ENCODE measurements at regions not wholly inside any gene's neighbourhood (a gene's known extent, or its start where the extent isn't known, plus 50 kb on each side); places are given as distances from the start of the nearest gene placed in this dataset.

DNA sequence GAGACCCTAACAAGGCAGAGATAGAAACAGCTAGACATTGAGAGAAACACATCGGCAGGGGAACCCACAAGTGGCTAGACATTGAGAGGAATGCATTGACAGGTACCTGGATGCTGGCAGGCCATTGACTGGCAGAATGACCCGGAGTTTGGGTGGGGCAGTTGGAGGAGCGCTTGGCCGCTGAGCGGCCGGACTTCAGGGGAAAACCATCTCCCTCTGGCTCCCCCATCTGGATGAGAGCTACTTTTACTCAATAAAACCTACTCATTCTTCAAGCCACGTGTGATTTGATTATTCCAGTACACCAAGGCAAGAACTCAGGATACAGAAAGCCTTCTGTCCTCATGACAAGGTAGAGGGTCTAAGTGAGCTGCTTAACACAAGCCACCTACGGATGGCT is 473.4 kb downstream of the SLITRK5 start:
- Histone ChIP-seq H3K4me3 (ENCODE audit: low read depth in 1 of 5, low read length in 5 of 5) (no peak overlapping the region), H3K27me3 (ENCODE audit: control insufficient read depth in 5 of 5, insufficient read depth in 4 of 5, low read length in 5 of 5) (no peaks in the 10 kb centered on the region), H3K36me3 (ENCODE audit: control insufficient read depth in 5 of 5, insufficient read depth in 5 of 5, low read length in 5 of 5) (no peaks in the 10 kb centered on the region), H3K27ac (ENCODE audit: low read depth, low read length) (no peak overlapping the region), H3K4me1 (ENCODE audit: control insufficient read depth in 5 of 5, insufficient read depth in 5 of 5, low read length in 5 of 5) (no peaks in the 10 kb centered on the region), H3K9ac (ENCODE audit: low read length in 5 of 5) (no peak overlapping the region), H3K9me3 (ENCODE audit: control insufficient read depth in 5 of 5, low read length in 5 of 5) (peaks cover 0 to 5% (median 0%) of the 10 kb centered on the region in 5 donors)

DNA sequence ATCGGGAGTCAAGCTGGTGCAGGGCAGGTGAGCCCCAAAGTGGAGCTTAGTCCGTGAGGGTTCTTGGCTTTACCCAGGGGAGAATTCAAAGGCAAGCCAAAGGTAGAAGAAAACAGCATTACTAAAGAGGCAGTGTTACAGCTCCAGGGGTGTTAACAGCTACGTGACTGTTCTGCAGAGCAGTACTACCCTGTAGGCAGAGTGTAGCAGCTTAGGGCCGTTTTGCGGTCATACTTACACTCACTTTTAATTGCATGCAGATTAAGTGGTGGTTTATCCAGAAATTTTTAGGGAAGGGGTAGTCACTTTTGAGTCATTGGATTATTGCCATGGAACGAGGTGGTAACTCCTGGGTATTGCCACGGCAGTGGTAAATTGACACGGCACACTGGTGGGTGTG is 482.2 kb downstream of the SLITRK5 start:
- Histone ChIP-seq H3K27me3 (ENCODE audit: control insufficient read depth in 5 of 5, insufficient read depth in 4 of 5, low read length in 5 of 5) (no peaks in the 10 kb centered on the region), H3K4me1 (ENCODE audit: control insufficient read depth in 5 of 5, insufficient read depth in 5 of 5, low read length in 5 of 5) (no peaks in the 10 kb centered on the region), H3K36me3 (ENCODE audit: control insufficient read depth in 5 of 5, insufficient read depth in 5 of 5, low read length in 5 of 5) (no peaks in the 10 kb centered on the region), H3K9ac (ENCODE audit: low read length in 5 of 5) (no peak overlapping the region), H3K4me3 (ENCODE audit: low read depth in 1 of 5, low read length in 5 of 5) (no peak overlapping the region), H3K9me3 (ENCODE audit: control insufficient read depth in 5 of 5, low read length in 5 of 5) (peaks cover 0 to 7% (median 0%) of the 10 kb centered on the region in 5 donors), H3K27ac (ENCODE audit: low read depth, low read length) (no peak overlapping the region)

DNA sequence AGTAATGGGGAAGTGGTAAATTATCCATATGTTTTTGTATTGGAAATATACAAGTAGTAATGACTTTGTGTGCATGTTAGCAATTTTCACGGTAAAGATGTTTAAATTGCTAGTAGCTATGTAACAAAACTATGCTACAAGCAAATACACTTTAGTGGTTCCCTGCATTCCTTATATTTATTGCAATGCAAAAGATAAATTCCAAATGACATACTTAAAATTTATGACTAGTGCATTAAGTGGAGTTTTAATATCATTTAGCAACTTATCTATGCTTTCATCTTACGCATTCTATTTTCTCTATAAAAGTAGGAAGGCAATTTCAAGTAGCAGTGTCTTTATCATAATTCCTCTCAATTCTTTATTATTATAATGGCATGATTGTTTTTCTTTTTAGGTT is 482.8 kb downstream of the SLITRK5 start:
- no peak overlapping the region for H3K9ac ChIP-seq (ENCODE audit: low read length in 5 of 5)
- no peaks in the 10 kb centered on the region for H3K36me3 ChIP-seq (ENCODE audit: control insufficient read depth in 5 of 5, insufficient read depth in 5 of 5, low read length in 5 of 5)
- H3K9me3 ChIP-seq (ENCODE audit: control insufficient read depth in 5 of 5, low read length in 5 of 5), result peaks cover 0 to 7% (median 0%) of the 10 kb centered on the region in 5 donors
- no peak overlapping the region for H3K27ac ChIP-seq (ENCODE audit: low read depth, low read length)
- H3K27me3 ChIP-seq (ENCODE audit: control insufficient read depth in 5 of 5, insufficient read depth in 4 of 5, low read length in 5 of 5), result no peaks in the 10 kb centered on the region
- H3K4me3 ChIP-seq (ENCODE audit: low read depth in 1 of 5, low read length in 5 of 5), result no peak overlapping the region
- no peaks in the 10 kb centered on the region for H3K4me1 ChIP-seq (ENCODE audit: control insufficient read depth in 5 of 5, insufficient read depth in 5 of 5, low read length in 5 of 5)

DNA sequence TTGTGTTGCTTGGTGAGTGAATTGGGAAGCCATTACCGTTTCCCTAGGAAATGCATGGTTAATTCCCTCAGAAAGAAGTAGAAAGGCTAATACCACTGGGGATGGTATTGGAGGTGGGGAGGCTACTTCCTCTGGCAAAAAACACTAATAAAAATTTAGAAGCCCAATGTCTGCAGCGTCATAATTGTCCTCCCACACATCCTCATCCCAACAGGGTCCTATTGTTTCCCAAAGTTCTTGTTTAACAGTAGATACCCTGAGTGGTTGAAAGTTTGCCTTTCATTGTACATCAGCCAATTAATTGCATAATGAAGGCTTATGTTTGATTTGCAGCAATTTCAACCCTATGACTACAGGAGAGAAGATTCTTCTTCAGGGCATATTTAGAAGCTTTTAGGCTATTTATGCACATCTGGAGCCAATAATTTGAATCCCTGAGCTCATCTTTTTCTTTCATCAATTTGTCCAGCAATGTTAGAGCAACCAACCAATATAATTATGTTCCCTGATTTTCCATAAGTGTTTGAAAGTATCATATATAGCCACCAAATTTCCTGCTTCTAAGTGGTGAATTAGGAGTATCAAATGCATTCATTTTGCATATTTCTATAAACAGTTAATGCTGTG is 491.0 kb downstream of the SLITRK5 start:
- Histone ChIP-seq H3K9ac (ENCODE audit: low read length in 5 of 5) (no peak overlapping the region), H3K27me3 (ENCODE audit: control insufficient read depth in 5 of 5, insufficient read depth in 4 of 5, low read length in 5 of 5) (no peaks in the 10 kb centered on the region), H3K27ac (ENCODE audit: low read depth, low read length) (no peak overlapping the region), H3K4me1 (ENCODE audit: control insufficient read depth in 5 of 5, insufficient read depth in 5 of 5, low read length in 5 of 5) (no peaks in the 10 kb centered on the region), H3K9me3 (ENCODE audit: control insufficient read depth in 5 of 5, low read length in 5 of 5) (peaks cover 0 to 3% (median 0%) of the 10 kb centered on the region in 5 donors), H3K36me3 (ENCODE audit: control insufficient read depth in 5 of 5, insufficient read depth in 5 of 5, low read length in 5 of 5) (no peaks in the 10 kb centered on the region), H3K4me3 (ENCODE audit: low read depth in 1 of 5, low read length in 5 of 5) (no peak overlapping the region)

DNA sequence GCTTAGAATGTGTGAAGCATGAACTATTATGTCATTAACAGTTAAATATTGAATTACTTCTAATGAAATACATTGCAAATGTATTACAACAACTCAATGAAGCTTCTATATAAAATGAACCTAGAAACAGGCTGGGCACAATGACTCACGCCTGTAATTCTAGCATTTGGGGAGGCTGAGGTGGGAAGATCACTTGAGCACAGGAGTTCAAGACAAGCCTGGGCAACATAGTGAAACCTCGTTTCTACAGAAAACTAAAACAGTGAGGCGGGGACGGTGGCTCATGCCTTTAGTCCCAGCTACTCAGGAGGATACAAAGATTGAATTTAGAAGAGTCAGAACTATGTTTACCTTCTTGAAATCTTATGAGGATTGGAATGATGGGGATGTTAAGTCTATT is 505.1 kb downstream of the SLITRK5 start:
- Histone ChIP-seq H3K36me3 (ENCODE audit: control insufficient read depth in 5 of 5, insufficient read depth in 5 of 5, low read length in 5 of 5) (no peaks in the 10 kb centered on the region), H3K27ac (ENCODE audit: low read depth, low read length) (no peak overlapping the region), H3K9ac (ENCODE audit: low read length in 5 of 5) (no peak overlapping the region), H3K4me1 (ENCODE audit: control insufficient read depth in 5 of 5, insufficient read depth in 5 of 5, low read length in 5 of 5) (no peaks in the 10 kb centered on the region), H3K4me3 (ENCODE audit: low read depth in 1 of 5, low read length in 5 of 5) (no peak overlapping the region), H3K27me3 (ENCODE audit: control insufficient read depth in 5 of 5, insufficient read depth in 4 of 5, low read length in 5 of 5) (no peaks in the 10 kb centered on the region), H3K9me3 (ENCODE audit: control insufficient read depth in 5 of 5, low read length in 5 of 5) (peaks cover 0 to 2% (median 0%) of the 10 kb centered on the region in 5 donors)

DNA sequence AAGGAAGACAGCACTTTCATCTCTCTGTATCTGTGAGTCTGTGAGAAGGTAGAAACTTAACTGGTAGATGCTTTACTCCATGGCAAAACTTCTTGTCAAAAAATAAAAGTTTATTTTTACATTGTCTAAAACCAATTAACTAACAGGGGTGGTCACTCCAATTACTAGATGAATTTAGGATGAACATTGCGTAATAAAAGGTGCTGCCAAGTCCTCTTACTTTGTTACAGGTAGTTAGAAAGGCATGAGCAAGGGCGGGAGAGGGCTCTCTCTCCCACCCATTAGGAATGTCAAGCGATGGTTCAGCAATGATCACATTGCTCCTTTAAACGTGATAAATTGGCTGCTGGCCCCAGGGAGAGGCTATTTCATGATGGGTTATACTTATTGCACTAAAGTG is 512.3 kb downstream of the SLITRK5 start:
- H3K9ac ChIP-seq (ENCODE audit: low read length in 5 of 5), result no peak overlapping the region

DNA sequence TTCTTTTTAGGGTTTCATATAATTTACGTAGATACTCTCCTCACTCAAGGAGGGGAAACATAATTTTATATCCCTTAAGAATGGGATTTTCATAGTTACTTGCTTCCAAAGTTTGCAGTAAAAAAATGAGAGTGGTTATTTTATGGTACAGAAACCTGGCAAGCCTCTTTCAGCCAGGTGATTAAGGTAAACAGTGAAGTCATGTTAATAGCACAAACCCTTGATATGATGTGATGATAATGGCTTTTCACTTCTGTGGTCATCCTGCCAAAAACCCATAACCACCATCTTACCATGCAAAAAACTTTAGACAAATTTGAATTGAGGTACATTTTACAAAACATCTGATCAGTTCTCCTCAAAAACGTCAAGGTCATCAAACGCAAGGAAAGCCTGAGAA is 517.8 kb downstream of the SLITRK5 start:
- H3K36me3 ChIP-seq (ENCODE audit: control insufficient read depth in 5 of 5, insufficient read depth in 5 of 5, low read length in 5 of 5), result no peaks in the 10 kb centered on the region
- no peaks in the 10 kb centered on the region for H3K4me1 ChIP-seq (ENCODE audit: control insufficient read depth in 5 of 5, insufficient read depth in 5 of 5, low read length in 5 of 5)
- H3K27me3 ChIP-seq (ENCODE audit: control insufficient read depth in 5 of 5, insufficient read depth in 4 of 5, low read length in 5 of 5), result no peaks in the 10 kb centered on the region
- H3K9me3 ChIP-seq (ENCODE audit: control insufficient read depth in 5 of 5, low read length in 5 of 5), result no peaks in the 10 kb centered on the region
- H3K4me3 ChIP-seq (ENCODE audit: low read depth in 1 of 5, low read length in 5 of 5), result no peak overlapping the region
- no peak overlapping the region for H3K27ac ChIP-seq (ENCODE audit: low read depth, low read length)
- no peak overlapping the region for H3K9ac ChIP-seq (ENCODE audit: low read length in 5 of 5)

More for the DNA sequence above, 512.3 kb downstream of the SLITRK5 start:
- Histone ChIP-seq H3K4me1 (ENCODE audit: control insufficient read depth in 5 of 5, insufficient read depth in 5 of 5, low read length in 5 of 5) (no peaks in the 10 kb centered on the region), H3K27me3 (ENCODE audit: control insufficient read depth in 5 of 5, insufficient read depth in 4 of 5, low read length in 5 of 5) (no peaks in the 10 kb centered on the region), H3K4me3 (ENCODE audit: low read depth in 1 of 5, low read length in 5 of 5) (no peak overlapping the region), H3K9me3 (ENCODE audit: control insufficient read depth in 5 of 5, low read length in 5 of 5) (no peaks in the 10 kb centered on the region), H3K27ac (ENCODE audit: low read depth, low read length) (no peak overlapping the region), H3K36me3 (ENCODE audit: control insufficient read depth in 5 of 5, insufficient read depth in 5 of 5, low read length in 5 of 5) (no peaks in the 10 kb centered on the region)

DNA sequence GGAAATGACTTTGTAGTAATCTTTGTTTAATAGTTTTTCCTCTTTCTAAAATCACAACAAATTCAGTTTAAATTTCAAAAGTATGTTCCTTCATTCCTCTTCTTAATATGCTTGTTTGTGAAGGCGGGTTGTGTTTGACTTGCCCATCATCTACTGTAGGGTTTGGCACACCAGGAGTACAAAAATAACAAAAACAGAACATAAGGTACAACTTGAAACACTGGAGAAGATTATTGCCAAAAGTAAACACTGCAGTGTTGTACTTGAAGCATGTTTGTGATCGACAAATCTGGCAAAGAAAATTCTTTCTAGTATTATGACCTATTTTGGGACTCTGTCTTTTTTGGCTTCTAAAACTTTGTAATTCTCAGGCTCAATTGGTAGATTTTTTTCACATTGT is 518.6 kb downstream of the SLITRK5 start:
- Histone ChIP-seq H3K9ac (ENCODE audit: low read length in 5 of 5) (no peak overlapping the region), H3K9me3 (ENCODE audit: control insufficient read depth in 5 of 5, low read length in 5 of 5) (no peaks in the 10 kb centered on the region), H3K27me3 (ENCODE audit: control insufficient read depth in 5 of 5, insufficient read depth in 4 of 5, low read length in 5 of 5) (no peaks in the 10 kb centered on the region), H3K4me3 (ENCODE audit: low read depth in 1 of 5, low read length in 5 of 5) (no peak overlapping the region), H3K27ac (ENCODE audit: low read depth, low read length) (no peak overlapping the region), H3K36me3 (ENCODE audit: control insufficient read depth in 5 of 5, insufficient read depth in 5 of 5, low read length in 5 of 5) (no peaks in the 10 kb centered on the region), H3K4me1 (ENCODE audit: control insufficient read depth in 5 of 5, insufficient read depth in 5 of 5, low read length in 5 of 5) (no peaks in the 10 kb centered on the region)

DNA sequence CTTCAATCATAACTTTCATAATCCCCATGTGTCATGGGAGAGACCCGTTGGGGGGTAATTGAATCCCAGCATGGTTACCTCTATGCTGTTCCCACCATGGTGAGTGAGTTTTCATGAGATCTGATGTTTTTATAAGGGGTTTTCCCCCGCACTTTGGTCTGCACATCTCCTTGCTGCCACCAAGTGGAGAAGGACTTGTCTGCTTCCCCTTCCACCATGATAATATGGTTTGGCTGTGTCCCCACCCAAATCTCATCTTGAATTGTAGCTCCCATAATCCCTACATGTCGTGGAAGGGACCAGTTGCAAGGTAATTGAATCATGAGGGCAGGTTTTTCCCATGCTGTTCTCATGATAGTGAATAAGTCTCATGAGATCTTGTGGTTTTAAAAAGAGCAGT is 524.9 kb downstream of the SLITRK5 start:
- Histone ChIP-seq H3K27me3 (ENCODE audit: control insufficient read depth in 5 of 5, insufficient read depth in 4 of 5, low read length in 5 of 5) (no peaks in the 10 kb centered on the region), H3K36me3 (ENCODE audit: control insufficient read depth in 5 of 5, insufficient read depth in 5 of 5, low read length in 5 of 5) (no peaks in the 10 kb centered on the region), H3K9me3 (ENCODE audit: control insufficient read depth in 5 of 5, low read length in 5 of 5) (peaks cover 0 to 2% (median 0%) of the 10 kb centered on the region in 5 donors), H3K27ac (ENCODE audit: low read depth, low read length) (no peak overlapping the region), H3K4me1 (ENCODE audit: control insufficient read depth in 5 of 5, insufficient read depth in 5 of 5, low read length in 5 of 5) (no peaks in the 10 kb centered on the region), H3K9ac (ENCODE audit: low read length in 5 of 5) (no peak overlapping the region), H3K4me3 (ENCODE audit: low read depth in 1 of 5, low read length in 5 of 5) (no peak overlapping the region)

DNA sequence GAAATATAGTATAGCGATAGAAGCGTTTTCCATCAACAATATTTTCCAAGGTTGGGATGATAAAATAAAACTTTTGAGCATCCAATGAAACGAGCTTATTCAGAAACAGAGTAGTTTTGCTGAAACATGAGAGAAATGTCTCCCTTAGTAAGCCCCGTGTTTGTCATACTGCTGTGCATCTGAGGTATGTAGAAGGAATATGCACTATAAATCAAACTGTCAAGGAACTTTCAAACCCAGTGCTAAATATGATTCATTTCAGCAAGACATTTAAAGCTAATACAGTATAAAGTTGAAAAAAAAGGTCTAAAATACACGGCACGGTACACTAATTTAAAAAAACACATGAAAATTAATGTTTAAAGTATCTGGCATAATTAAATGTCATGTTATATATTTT is 546.2 kb downstream of the SLITRK5 start:
- H3K9ac ChIP-seq (ENCODE audit: low read length in 5 of 5), result no peak overlapping the region
- no peaks in the 10 kb centered on the region for H3K27me3 ChIP-seq (ENCODE audit: control insufficient read depth in 5 of 5, insufficient read depth in 4 of 5, low read length in 5 of 5)

DNA sequence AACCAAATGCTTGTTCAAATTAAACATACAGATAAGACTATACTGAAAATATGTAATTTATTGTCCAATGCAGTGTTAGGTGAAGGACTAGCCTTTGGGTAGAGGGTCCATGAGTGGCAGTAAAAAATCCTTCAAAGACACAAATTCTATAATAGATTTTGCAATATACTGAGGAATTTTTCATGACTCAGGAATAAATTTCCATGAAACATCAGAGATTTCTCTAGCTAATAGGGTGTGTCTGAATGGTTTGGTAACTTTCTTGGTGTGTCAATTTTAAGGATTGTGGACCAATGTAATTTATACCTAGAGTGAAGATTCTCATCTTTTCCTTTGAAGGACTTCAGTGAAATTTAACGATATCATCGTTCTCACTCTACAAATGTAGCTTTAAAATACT is 546.7 kb downstream of the SLITRK5 start:
- Histone ChIP-seq H3K9ac (ENCODE audit: low read length in 5 of 5) (no peak overlapping the region), H3K36me3 (ENCODE audit: control insufficient read depth in 5 of 5, insufficient read depth in 5 of 5, low read length in 5 of 5) (no peaks in the 10 kb centered on the region), H3K9me3 (ENCODE audit: control insufficient read depth in 5 of 5, low read length in 5 of 5) (no peaks in the 10 kb centered on the region), H3K4me1 (ENCODE audit: control insufficient read depth in 5 of 5, insufficient read depth in 5 of 5, low read length in 5 of 5) (no peaks in the 10 kb centered on the region), H3K27me3 (ENCODE audit: control insufficient read depth in 5 of 5, insufficient read depth in 4 of 5, low read length in 5 of 5) (no peaks in the 10 kb centered on the region), H3K27ac (ENCODE audit: low read depth, low read length) (no peak overlapping the region), H3K4me3 (ENCODE audit: low read depth in 1 of 5, low read length in 5 of 5) (no peak overlapping the region)

More for the DNA sequence above, 546.2 kb downstream of the SLITRK5 start:
- H3K4me3 ChIP-seq (ENCODE audit: low read depth in 1 of 5, low read length in 5 of 5), result no peak overlapping the region
- H3K27ac ChIP-seq (ENCODE audit: low read depth, low read length), result no peak overlapping the region
- no peaks in the 10 kb centered on the region for H3K4me1 ChIP-seq (ENCODE audit: control insufficient read depth in 5 of 5, insufficient read depth in 5 of 5, low read length in 5 of 5)
- no peaks in the 10 kb centered on the region for H3K36me3 ChIP-seq (ENCODE audit: control insufficient read depth in 5 of 5, insufficient read depth in 5 of 5, low read length in 5 of 5)
- no peaks in the 10 kb centered on the region for H3K9me3 ChIP-seq (ENCODE audit: control insufficient read depth in 5 of 5, low read length in 5 of 5)

Data from subcutaneous abdominal adipose tissue (tissue), 5 donors.